GM21390 (cell line): ENCODE measurements at regions not wholly inside any gene's neighbourhood (a gene's known extent, or its start where the extent isn't known, plus 50 kb on each side); places are given as distances from the start of the nearest gene placed in this dataset.
A peak's percentile ranks its signal among the peaks of the same experiment; 100 is the strongest.

Source experiments
- ATAC-seq: cut with Tn5 transposase; IDR thresholded peaks from one replicate; pipeline ENCODE4 v1.9.1; 2021; ENCODE audit not compliant: unreplicated experiment

DNA sequence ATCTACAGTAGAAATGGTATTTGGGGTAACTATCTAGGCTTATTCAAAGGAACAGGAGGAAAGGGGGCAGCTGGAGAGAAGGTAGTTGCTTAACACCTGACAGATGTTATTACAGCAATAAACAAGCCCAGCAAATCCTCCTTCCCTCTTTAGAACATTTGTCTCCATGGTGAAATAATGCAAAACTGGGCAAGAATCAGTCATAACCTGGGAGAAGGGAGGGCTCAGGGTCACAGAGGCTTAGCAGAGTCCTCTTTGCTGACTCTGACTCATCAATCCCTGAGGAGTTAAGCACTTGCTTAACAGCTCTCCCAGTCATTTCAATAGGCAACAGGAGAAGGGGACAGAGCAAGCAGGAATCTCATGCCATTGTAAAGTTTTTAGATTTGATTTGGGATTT, 230.3 kb downstream of the IBTK start:
- ATAC-seq: no peak

DNA sequence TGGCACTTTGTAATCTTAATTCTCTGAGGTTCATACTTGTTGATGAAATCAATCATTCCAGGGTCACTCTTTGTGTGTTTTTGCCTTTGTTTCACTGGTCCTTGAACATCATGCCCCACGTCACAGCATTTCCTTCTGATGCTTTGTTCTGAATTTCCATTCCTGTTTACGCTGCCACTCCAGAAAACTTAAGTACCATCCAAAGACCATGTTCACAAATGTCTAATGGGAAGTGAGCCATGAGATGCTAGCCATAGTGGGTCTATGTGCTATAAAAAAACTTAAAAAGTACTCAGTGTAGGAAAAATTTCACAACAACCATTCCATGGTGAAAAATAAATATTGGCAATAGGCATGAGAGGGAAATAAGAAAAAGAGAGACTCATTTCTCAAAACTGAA, 232.0 kb downstream of the IBTK start:
- ATAC-seq: no peak

DNA sequence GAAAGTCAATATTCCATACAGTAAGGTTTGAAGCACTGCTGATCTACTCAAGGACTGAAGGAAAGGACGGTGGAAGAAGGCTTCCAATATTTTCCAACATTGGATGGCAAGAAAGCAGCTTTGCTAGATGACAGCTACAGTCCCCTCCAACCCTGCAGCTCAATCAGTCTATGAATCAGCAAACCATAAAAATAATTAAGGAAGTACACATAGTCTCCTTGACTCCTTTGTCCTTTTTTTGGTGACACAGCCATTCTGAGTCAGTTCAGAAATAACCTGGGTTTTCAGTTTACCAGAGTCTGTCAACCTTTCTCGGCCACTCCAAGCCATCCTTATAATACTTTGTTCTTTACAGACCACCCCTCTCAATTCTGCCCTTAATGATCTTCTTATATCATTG, 232.5 kb downstream of the IBTK start:
- no peak for ATAC-seq

DNA sequence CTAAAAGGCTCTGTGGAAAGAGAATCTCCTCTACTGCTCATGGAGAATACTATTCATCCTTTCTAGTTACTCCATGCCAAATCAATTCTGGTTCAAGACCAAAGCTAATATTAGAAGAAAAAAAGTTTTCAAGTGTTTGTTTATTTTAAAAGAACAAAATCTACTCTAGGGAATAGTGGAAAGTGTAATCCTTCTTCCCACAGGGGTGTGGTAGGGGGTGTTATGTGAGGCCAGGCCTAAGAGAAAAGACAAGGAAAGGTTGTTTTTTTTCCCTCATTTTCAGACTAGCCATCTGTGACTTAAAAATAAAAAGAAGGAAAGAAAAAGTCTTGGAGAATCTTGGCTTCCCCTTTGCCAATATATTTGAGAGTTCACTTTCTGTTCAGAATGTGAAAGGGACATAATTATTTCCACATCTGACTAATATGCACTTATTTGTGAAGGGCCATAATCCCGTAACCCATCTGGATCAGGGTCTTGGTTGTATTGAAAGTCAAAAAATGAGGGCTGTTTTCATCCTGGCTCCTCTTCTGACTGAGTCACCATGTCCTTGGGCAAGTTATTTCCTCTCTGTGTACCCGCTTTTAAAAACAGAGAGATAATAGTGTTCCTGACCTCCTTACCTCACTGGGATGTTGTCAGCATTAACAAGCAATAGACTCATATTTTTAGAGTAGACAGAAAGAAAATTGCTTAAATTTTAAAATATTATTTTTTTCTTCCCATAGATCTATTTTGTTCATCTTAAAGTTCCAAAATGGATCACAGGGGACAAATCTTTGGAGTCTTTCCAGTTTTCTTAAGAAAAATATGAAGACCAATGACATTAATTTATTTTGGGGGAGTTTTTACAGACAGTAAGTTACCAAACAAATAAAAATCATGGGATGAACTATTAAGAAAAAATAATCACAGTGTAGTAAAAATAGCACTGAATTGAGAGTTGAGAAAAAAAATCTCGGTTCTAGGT, 233.7 kb downstream of the IBTK start:
- no peak for ATAC-seq

DNA sequence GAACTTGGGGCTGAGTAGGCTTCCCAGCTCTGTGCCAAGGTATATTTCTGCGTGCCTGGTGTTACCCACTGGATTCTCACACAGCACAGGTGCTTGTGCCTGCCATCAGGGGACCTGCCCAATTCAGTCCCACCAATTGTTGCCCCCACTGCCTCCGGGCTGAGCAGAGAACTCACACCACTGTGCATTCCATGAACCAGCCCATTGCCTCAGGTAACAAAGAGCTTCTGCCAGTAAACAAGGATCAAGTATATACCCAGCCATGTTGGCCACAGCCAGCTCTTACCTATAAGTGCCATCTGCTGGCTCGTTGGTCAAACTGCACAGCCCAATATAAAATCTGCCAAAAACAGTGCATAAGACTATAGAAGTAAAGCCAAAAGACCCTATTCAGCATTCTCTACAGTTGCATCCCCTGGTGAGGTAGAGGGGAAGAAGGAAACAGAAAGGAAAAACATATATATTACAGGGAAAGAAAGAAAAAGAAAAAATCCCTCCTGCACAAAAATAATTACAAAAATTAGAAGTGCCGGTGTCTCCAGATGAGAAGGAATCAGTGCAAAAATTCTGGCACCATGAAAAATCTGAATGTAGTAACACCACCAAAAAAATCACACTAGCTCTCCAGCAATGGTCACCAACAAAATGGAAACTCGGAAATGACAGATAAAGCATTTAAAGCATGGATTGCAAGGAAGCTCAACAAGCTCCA, 241.4 kb downstream of the IBTK start:
- ATAC-seq: peak; percentile 81

DNA sequence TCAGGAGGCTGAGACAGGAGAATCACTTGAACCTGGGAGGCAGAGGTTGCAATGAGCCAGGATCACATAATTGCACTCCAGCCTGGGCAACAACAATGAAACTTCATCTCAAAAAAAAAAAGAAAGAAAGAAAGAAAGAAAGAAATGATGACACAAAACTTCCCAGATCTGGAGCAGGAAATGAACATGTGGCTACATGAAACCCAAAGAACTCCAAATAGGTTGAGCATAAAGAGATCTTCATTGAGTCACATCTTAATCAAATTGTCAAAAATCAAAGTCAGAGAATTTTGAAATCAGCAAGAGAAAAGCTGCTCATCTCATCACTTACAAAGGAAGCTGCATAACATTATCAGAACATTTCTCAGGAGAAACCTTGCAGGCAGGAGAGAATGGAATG, 247.0 kb downstream of the IBTK start:
- no peak for ATAC-seq

DNA sequence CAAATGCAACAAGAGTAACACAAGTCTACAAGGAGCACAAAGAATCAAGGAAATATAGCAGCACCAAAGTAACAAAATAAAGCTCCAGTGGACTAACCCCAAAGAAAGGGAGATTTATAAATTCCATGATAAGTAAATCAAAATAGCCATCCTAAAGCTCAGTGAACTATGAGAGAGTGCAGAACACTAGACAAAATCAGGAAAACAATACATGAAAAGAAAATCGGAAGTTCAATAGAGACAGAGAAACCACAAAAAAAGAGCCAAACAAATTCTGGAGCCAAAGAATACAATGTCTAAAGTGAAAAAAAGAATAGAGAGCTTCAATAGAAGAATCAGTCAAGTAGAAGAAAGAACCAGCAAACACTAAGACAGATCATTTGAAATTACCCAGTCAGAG, 247.3 kb upstream of the TENT5A start:
- no peak for ATAC-seq

DNA sequence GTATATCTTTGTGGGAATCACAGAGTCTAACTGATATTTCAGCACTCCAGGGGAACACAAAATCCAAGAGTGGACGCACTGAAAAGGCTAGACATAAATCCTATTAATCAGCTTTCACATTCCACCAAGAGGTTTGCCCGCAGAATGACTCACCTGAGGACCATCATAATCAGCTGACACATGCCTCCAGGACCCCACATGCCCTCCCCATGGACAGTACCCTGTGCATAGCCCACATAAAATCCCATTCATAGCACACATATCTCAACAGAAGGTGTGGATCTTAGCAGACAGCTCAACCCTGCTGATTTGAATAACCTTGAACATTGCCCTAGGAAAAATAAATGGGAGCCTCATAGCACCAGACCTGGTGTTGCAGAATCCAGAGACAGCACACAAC, 246.8 kb upstream of the TENT5A start:
- no peak for ATAC-seq

DNA sequence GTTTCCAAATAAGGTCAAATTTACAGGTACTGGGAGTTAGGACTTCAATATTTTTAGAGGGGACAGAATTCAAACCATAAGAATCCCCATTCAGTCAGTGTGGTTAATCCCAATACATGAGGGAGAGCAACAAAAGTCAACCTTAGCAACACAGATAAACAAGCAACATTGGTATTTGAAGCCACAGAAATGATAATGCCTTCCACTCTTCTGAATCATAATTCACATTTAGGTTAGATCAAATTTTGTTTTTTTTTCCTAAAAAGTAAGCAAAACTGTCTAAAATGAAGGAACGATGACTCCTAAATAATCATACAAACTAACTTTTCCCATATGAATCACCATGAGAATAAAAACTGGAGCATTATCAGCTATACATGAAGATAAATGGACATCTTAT, 246.0 kb upstream of the TENT5A start:
- no peak for ATAC-seq

DNA sequence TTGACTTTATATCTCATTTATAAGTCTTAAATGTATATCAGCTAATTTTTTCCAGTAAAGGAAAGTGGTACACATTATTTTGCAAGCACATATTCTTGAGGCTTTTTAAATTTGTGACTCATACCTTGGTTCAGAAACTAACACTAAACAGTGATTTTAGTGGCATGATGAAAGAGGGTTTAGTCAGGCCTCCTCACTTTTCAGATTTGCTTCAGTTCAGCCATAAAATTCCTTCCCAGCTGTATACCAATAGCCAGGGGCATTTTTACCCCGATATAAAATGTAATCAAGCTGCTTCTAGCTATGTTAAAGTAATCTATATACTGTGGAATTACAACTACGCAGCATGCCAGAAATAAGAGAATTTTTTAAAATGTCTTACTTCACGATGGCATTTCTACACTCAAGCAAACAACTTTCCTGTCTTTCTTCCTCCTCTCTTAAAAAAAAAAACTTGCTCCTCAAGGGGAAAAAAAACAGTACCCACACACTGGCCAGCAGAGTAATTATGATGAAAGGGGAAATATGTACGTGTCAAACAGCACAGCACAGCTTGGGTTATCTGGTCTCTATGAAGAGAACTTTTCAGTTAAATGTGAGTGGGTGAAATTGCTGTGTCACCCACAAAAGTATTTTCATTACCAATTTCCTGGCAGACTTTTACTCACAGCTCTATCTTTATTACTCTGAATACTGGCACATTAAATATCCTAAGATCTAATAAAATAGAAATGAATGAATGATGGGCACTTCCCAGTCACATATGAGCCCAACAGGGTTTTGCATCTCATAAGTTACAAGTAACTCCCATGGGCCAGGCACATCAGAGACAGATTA, 244.8 kb upstream of the TENT5A start:
- peak; percentile 72 for ATAC-seq

DNA sequence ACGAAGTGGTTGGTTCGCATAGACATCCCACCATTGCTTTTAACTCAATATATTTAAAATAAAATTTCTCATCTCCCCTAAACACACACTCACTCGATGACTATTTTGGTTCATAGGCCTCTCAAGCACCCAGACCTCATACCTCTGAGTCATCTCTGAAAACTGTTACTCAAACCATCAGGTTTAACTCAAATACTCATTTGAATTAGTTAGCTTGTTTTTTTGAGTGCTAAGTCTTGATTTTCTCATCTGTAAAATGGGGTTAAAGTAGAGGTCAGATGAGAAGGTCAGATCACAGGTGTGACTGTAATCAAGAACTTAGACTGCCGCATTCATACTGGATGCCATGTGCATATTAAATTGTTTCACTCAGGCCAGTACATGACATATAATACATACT, 243.9 kb upstream of the TENT5A start:
- peak; percentile 65 for ATAC-seq

DNA sequence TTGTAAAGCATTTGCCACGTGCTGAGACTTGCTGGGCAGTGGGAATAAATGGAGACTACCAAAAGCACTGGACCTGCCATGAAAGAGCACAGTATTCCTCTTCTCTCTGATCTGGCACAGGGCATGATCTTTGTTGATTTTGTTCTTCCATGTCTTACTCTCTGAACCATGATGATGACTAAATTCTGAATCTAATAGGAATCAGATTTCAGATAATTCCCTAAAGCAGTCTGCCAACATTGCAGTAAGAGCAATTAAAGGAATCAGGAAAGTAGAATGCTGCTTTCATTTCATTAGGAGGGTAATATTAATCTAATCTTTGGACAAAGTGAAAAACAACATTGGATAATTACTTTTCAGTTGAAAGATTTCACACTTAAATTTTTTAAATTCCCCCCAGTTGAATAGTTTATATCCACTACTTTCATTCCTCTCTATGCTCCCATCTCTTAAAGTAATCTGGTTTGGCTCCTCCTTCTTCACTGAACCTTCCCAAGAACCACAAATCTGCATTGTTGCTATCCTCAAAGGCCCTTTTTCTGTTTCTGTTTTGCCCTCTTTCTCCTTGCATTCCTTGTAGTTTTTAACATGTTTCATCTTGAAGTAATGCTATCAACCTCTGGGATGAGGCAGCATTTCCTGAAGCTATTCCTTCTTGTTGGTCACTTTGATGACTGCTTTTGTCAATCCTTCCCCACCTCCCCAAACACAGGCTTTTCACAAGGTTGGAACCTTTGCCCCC, 243.2 kb upstream of the TENT5A start:
- ATAC-seq: no peak

DNA sequence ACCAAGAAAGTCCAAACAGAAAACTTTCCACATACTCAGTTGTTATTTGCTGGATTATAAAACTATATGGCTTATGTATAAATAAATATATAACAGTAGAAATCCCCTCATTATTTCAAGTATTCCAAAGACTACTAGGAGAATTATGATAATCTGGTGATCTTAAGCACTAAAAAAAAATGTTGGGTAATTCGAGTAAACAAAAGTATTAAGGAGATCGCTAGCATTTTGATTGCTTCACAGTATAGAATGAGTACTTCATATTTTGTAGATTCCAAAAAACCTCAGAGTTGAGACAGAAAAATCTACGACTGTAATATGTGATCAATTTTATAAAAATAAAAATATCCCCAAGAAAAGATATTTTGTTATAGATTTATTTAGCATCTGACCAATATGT, 236.4 kb upstream of the TENT5A start:
- no peak for ATAC-seq

DNA sequence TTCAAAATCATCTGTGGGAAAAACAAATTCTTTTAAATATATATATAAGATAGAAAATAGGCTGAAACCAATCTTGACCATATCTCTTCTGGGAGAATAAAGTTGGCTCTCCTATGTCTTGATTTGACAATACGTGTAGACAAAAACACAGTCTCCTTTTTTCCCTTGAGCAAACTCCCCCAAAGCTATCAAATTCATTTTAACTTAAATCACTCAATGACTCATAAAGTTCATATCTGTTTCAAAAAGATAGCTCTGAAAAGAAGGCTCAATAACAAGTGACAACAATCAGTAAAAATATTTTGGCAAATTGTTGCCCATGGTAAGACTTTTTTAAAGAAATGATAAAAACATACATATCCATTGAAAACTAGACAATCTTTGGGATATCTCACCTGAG, 236.0 kb upstream of the TENT5A start:
- no peak for ATAC-seq

DNA sequence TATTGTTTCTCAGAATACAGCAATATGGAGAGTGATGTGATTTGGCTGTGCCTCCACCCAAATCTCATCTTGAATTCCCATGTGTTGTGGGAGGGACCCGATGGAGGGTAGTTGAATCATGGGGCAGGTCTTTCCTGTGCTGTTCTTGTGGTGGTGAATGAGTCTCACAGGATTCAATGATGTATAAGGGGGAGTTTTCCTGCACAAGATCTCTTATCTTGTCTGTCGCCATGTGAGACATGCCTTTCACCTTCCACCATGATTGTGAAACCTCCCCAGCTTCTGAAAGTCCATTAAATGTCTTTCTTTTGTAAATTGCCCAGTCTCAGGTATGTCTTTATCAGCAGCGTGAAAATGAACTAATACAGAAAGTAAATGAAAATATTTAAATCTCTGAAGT, 234.8 kb upstream of the TENT5A start:
- no peak for ATAC-seq

DNA sequence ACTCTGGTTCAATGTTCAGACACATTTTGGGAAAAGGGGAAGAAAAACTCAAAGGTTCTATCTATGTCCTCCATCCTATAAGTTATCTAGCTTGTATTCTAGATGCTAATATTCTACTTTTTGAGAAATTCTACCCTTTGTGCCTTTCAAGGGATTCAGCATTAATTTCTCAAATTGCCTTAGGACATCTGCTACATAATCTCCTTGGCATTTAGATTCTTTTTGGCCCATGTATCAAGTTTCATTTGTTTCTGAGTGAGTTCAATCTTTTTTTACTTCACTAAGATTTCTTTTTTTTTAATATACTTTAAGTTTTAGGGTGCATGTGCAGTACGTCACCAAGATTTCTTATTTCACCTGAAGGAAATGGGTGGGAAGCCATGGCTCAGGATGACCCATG, 232.7 kb upstream of the TENT5A start:
- ATAC-seq: no peak

DNA sequence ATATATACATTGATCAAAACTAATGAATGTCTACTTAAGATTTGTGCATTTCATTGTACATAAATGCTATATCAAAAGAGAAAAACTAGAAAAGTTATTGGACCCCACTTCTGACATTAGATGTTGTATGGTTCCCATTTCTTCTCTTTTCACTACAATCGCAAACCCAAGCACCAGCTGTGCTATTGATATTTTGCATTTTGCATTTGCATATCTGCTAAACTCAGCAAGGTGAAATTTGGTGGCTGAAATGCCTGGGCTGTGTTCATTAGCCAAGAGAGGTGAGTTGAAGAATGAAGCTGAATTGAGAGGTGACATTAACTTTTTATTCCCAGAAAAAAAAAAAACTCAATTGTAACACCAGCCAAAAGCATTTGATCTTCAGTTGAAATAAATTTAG, 232.1 kb upstream of the TENT5A start:
- peak; percentile 50 for ATAC-seq

DNA sequence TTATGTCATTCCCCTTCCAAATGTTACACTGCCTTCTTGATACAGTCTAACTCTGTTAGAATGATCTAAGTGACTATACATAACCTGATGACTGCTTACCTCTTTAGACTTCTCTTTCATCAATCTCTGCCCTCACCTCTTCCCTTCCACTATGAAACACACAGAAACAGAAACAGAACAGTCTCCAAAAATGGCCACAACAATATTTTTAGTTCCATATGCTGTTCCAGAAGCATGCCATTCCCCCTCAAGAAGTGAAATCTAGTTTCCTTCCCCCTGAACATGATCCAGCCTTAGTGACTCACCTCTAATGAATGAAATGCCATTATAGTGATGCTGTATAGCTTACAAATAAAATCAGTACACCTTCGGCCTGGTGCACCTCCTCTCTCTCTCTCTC, 229.3 kb upstream of the TENT5A start:
- ATAC-seq: peak; percentile 56

DNA sequence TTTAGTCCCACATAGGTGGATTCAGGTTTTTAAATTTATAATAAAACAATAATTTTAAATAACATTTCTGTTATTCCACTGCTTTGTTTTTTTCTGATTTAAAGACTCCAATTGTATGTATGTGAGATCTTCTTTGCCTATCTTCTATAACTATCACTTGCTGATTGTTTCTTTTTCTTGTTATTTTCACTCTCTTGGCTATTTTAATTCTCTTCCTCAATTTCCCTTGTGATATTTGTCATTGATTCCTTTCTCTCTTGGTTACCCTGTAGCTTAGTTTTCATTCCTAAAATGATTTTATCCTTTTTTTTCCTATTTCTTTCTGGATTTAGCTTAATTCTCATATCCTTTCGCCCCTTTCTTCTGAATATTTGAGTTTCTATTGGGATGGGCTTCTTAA, 227.3 kb upstream of the TENT5A start:
- no peak for ATAC-seq

DNA sequence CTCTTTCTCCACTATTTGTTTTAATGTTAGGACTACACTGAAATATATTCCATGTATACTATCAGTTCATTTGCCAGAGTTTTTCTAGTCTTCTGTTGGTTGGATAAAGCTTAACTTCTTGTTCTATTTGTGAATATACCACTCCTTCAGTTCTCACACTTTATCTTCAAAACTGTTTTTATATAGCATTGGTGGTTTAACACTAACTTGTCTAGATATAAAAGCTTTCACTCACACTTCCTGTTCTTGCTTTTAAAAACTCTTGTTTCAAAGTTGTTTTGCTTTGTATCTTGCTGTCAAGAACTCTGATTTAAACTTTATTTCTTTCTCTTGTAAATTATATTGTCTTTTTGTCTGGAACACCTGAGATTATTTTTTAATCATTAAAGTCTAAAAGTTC, 226.8 kb upstream of the TENT5A start:
- ATAC-seq: peak; percentile 47

DNA sequence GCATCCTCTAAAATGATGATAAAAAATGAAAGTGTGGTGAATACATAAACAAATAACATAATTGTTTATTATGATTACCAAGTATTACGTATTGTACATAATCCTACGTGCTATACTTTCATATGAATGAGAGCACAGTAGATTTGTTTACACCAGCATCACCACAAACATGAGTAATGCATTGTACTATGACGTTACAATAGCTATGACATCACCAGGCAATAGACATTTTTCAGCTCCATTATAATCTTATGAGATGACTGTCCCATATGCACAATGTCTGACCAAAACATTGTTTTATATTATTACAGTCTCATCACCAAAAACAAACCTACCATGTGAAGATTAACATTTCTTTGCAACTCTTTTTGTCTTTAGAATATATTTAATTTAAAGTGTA, 225.7 kb upstream of the TENT5A start:
- no peak for ATAC-seq
